ENCODE measurements at regions not wholly inside any gene's neighbourhood (a gene's known extent, or its start where the extent isn't known, plus 50 kb on each side); places are given as distances from the start of the nearest gene placed in this dataset.

GRCh38 chr5:2317540-2317939 lies 433.9 kb downstream of the IRX2 start:
- no peak for DNase-seq

GRCh38 chr5:2311851-2312250 lies 429.1 kb upstream of the IRX4 start:
- DNase-seq, result no peak

- no peak for DNase-seq
Measured at GRCh38 chr5:2310946-2311345, 428.2 kb upstream of the IRX4 start.

- DNase-seq, result no peak
Measured at GRCh38 chr5:2307631-2308030, 424.9 kb upstream of the IRX4 start.

GRCh38 chr5:2306711-2307110 lies 424.0 kb upstream of the IRX4 start:
- DNase-seq, result no peak

GRCh38 chr5:2303431-2304100 lies 420.8 kb upstream of the IRX4 start:
- DNase-seq, result no peak

GRCh38 chr5:2302169-2302568 lies 419.4 kb upstream of the IRX4 start:
- no peak for DNase-seq

- no peak for DNase-seq
Measured at GRCh38 chr5:2300861-2301574, 418.3 kb upstream of the IRX4 start.

- no peak for DNase-seq
Measured at GRCh38 chr5:2300421-2300820, 417.7 kb upstream of the IRX4 start.

- no peak for DNase-seq
Measured at GRCh38 chr5:2299388-2300220, 416.9 kb upstream of the IRX4 start.

GRCh38 chr5:2298781-2299180 lies 416.1 kb upstream of the IRX4 start:
- DNase-seq, result no peak

- no peak for DNase-seq
Measured at GRCh38 chr5:2297991-2298390, 415.3 kb upstream of the IRX4 start.

- no peak for DNase-seq
Measured at GRCh38 chr5:2295476-2295875, 412.8 kb upstream of the IRX4 start.

GRCh38 chr5:2293906-2294305 lies 411.2 kb upstream of the IRX4 start:
- no peak for DNase-seq

- DNase-seq, result no peak
Measured at GRCh38 chr5:2291146-2291840, 408.6 kb upstream of the IRX4 start.

GRCh38 chr5:2289380-2289779 lies 406.7 kb upstream of the IRX4 start:
- DNase-seq, result no peak

- no peak for DNase-seq
Measured at GRCh38 chr5:2288968-2289367, 406.2 kb upstream of the IRX4 start.

GRCh38 chr5:2288466-2288865 lies 405.7 kb upstream of the IRX4 start:
- DNase-seq, result no peak

GRCh38 chr5:2286250-2286649 lies 403.5 kb upstream of the IRX4 start:
- no peak for DNase-seq

GRCh38 chr5:2284678-2285077 lies 402.0 kb upstream of the IRX4 start:
- DNase-seq, result no peak

- no peak for DNase-seq
Measured at GRCh38 chr5:2283481-2284045, 400.8 kb upstream of the IRX4 start.

- no peak for DNase-seq
Measured at GRCh38 chr5:2282893-2283292, 400.2 kb upstream of the IRX4 start.

Data from DMS53 (cell line).